ENCODE measurements at regions not wholly inside any gene's neighbourhood (a gene's known extent, or its start where the extent isn't known, plus 50 kb on each side); places are given as distances from the start of the nearest gene placed in this dataset.
"Not testable (repeated sequence)": the region's sequence is repeated elsewhere in the genome, so short reads cannot be mapped to it uniquely, and the experiment has no call there.

- no TSS peak for BruUV-seq (replicated peaks)
- Histone ChIP-seq H3K4me1 (no peaks in the 10 kb centered on the region), H3K27me3 (replicated peaks; ENCODE audit: control insufficient read depth, insufficient read depth, low read length) (no peaks in the 10 kb centered on the region), H3K9me3 (0 out of 2 replicates have a peak, but pooled peaks cover 10% of the 10 kb centered on the region), H3K36me3 (ENCODE audit: control insufficient read depth, insufficient read depth, low read length) (no peaks in the 10 kb centered on the region), H3K4me3 (ENCODE audit: low read depth, low read length) (no peak overlapping the region)
- Mint-ChIP-seq H3K36me3 (ENCODE audit: insufficient read depth, unreplicated experiment) (peaks cover under 1% of the 10 kb centered on the region), H3K27me3 (ENCODE audit: insufficient read depth, unreplicated experiment) (no peaks in the 10 kb centered on the region), H3K4me3 (ENCODE audit: unreplicated experiment) (no peak overlapping the region), H3K9me3 (ENCODE audit: unreplicated experiment) (peaks cover 5% of the 10 kb centered on the region), H3K4me1 (ENCODE audit: low read depth, unreplicated experiment) (no peaks in the 10 kb centered on the region), H3K27ac (ENCODE audit: unreplicated experiment) (no peak overlapping the region)
- intact Hi-C loops (cut with micrococcal nuclease; ENCODE audit: unreplicated experiment): no loop called here
- DNase-seq: peak in 1 of 2 experiments; percentile 38
- TF ChIP-seq CTCF (IDR thresholded peaks at IDR 0.05; ENCODE audit: insufficient read depth in 1 of 2, low read depth in 1 of 2, low read length in 1 of 2, severe bottlenecking in 1 of 2, unreplicated experiment in 1 of 2): no peak
- ChIA-PET POLR2A (no interaction called here), CTCF (interaction anchor here (0.5 to 0.6 kb wide), 2 partner anchors 71 to 177 kb away, joined by 3 to 7 read pairs; no protein-coding TSS in a partner anchor)
These were observed 117.9 kb upstream of the SPATA31C2 start for GRCh38 chr9:88256216-88256615.

- POLR2A ChIA-PET; H3K4me1 Mint-ChIP-seq (ENCODE audit: low read depth, unreplicated experiment): not testable (repeated sequence)
These were observed 117.5 kb upstream of the SPATA31C2 start for GRCh38 chr9:88255806-88256205.

GRCh38 chr9:88251903-88252302 is 113.6 kb upstream of the SPATA31C2 start:
- H3K27me3 ChIP-seq (replicated peaks; ENCODE audit: control insufficient read depth, insufficient read depth, low read length): no peaks in the 10 kb centered on the region
- no peaks in the 10 kb centered on the region for H3K4me1 ChIP-seq
- Mint-ChIP-seq H3K27me3 (ENCODE audit: insufficient read depth, unreplicated experiment) (no peaks in the 10 kb centered on the region), H3K4me1 (ENCODE audit: low read depth, unreplicated experiment) (no peaks in the 10 kb centered on the region), H3K9me3 (ENCODE audit: unreplicated experiment) (peaks cover 24% of the 10 kb centered on the region), H3K27ac (ENCODE audit: unreplicated experiment) (no peak overlapping the region), H3K36me3 (ENCODE audit: insufficient read depth, unreplicated experiment) (no peaks in the 10 kb centered on the region), H3K4me3 (ENCODE audit: unreplicated experiment) (no peak overlapping the region)
- no peak for DNase-seq
- BruUV-seq (replicated peaks): no TSS peak
- intact Hi-C loops (cut with micrococcal nuclease; ENCODE audit: unreplicated experiment): no loop called here
- TF ChIP-seq CTCF (IDR thresholded peaks at IDR 0.05; ENCODE audit: insufficient read depth in 1 of 2, low read depth in 1 of 2, low read length in 1 of 2, severe bottlenecking in 1 of 2, unreplicated experiment in 1 of 2): no peak
- ChIA-PET CTCF (no interaction called here), POLR2A (no interaction called here)
- H3K4me3 ChIP-seq (ENCODE audit: low read depth, low read length): no peak overlapping the region
- H3K36me3 ChIP-seq (ENCODE audit: control insufficient read depth, insufficient read depth, low read length): no peaks in the 10 kb centered on the region
- 0 out of 2 replicates have a peak, but pooled peaks cover 11% of the 10 kb centered on the region for H3K9me3 ChIP-seq

More at GRCh38 chr9:88255806-88256205, 117.5 kb upstream of the SPATA31C2 start:
- H3K4me3 ChIP-seq (ENCODE audit: low read depth, low read length); H3K36me3 Mint-ChIP-seq (ENCODE audit: insufficient read depth, unreplicated experiment); H3K36me3 ChIP-seq (ENCODE audit: control insufficient read depth, insufficient read depth, low read length); intact Hi-C loops (cut with micrococcal nuclease; ENCODE audit: unreplicated experiment); H3K27me3 ChIP-seq (replicated peaks; ENCODE audit: control insufficient read depth, insufficient read depth, low read length); H3K27me3 Mint-ChIP-seq (ENCODE audit: insufficient read depth, unreplicated experiment); BruUV-seq (replicated peaks); CTCF ChIA-PET; H3K9me3 Mint-ChIP-seq (ENCODE audit: unreplicated experiment); H3K27ac Mint-ChIP-seq (ENCODE audit: unreplicated experiment); DNase-seq; H3K4me3 Mint-ChIP-seq (ENCODE audit: unreplicated experiment); H3K4me1 ChIP-seq: not testable (repeated sequence)
- H3K9me3 ChIP-seq: 0 out of 2 replicates have a peak, but pooled peaks cover 11% of the 10 kb centered on the region

GRCh38 chr9:88243736-88244135 is 105.5 kb upstream of the SPATA31C2 start:
- intact Hi-C loops (cut with micrococcal nuclease; ENCODE audit: unreplicated experiment): no loop called here
- TF ChIP-seq CTCF (IDR thresholded peaks at IDR 0.05; ENCODE audit: insufficient read depth in 1 of 2, low read depth in 1 of 2, low read length in 1 of 2, severe bottlenecking in 1 of 2, unreplicated experiment in 1 of 2): no peak
- ChIA-PET CTCF (no interaction called here), POLR2A (no interaction called here)
- BruUV-seq (replicated peaks): no TSS peak
- no peaks in the 10 kb centered on the region for H3K36me3 Mint-ChIP-seq (ENCODE audit: insufficient read depth, unreplicated experiment)
- Histone ChIP-seq H3K9me3 (no peaks in the 10 kb centered on the region), H3K4me3 (ENCODE audit: low read depth, low read length) (no peak overlapping the region), H3K27me3 (replicated peaks; ENCODE audit: control insufficient read depth, insufficient read depth, low read length) (no peaks in the 10 kb centered on the region), H3K36me3 (ENCODE audit: control insufficient read depth, insufficient read depth, low read length) (no peaks in the 10 kb centered on the region), H3K4me1 (no peaks in the 10 kb centered on the region)
- H3K9me3 Mint-ChIP-seq (ENCODE audit: unreplicated experiment): peaks cover 10% of the 10 kb centered on the region
- no peaks in the 10 kb centered on the region for H3K4me1 Mint-ChIP-seq (ENCODE audit: low read depth, unreplicated experiment)
- DNase-seq: no peak
- H3K4me3 Mint-ChIP-seq (ENCODE audit: unreplicated experiment): no peak overlapping the region
- H3K27me3 Mint-ChIP-seq (ENCODE audit: insufficient read depth, unreplicated experiment): no peaks in the 10 kb centered on the region
- no peak overlapping the region for H3K27ac Mint-ChIP-seq (ENCODE audit: unreplicated experiment)
